DOHH2 (cell line): ENCODE measurements at regions not wholly inside any gene's neighbourhood (a gene's known extent, or its start where the extent isn't known, plus 50 kb on each side); places are given as distances from the start of the nearest gene placed in this dataset.

Source experiments
- EZH2phosphoT487 ChIP-seq: fragments of 200-600 bp; sonication (generic); IDR thresholded peaks from 2 replicates; pipeline ENCODE4 v1.6.1; 2017; ENCODE audit warnings: borderline replicate concordance, mild to moderate bottlenecking, antibody characterized with exemption, low read length, moderate library complexity, mixed read lengths
- TF ChIP-seq, protein P1 (sequence below): fragments of 200-600 bp; sonication (generic); IDR thresholded peaks from one replicate; pipeline ENCODE4 v1.5.1; 2014; ENCODE audit warnings: antibody characterized with exemption, mild to moderate bottlenecking, low read depth, low read length; ENCODE audit not compliant: poor library complexity, severe bottlenecking

DNA sequence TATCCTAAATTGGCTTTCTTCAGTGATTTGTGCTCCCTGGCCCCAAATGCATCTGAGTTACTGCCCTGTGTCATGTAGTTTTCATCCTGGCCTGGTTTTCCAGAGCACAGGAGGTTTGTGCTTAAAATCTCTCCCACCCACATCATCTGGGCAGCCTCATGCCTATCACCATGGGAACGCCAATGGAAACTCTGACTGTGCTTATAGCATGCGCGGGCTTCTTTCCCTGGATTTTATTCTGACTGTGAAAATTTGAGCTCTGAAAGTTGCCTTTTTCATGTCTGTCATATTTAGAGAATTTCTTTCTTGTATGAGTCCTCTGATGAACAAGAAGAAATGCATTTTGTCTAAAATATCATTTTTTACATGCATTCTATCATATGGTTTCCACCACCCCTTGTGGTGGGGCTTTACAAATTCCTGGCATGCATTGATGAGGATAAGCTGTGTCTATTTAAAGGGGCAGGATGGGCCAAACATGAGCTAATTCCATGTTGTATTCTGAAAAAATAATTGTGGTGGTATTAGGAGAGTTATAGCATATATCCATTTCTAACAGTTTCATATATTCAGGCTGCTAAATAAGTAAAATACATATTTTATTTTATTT, 55.1 kb downstream of the IRAG1 start:
- TF ChIP-seq, protein P1, sequence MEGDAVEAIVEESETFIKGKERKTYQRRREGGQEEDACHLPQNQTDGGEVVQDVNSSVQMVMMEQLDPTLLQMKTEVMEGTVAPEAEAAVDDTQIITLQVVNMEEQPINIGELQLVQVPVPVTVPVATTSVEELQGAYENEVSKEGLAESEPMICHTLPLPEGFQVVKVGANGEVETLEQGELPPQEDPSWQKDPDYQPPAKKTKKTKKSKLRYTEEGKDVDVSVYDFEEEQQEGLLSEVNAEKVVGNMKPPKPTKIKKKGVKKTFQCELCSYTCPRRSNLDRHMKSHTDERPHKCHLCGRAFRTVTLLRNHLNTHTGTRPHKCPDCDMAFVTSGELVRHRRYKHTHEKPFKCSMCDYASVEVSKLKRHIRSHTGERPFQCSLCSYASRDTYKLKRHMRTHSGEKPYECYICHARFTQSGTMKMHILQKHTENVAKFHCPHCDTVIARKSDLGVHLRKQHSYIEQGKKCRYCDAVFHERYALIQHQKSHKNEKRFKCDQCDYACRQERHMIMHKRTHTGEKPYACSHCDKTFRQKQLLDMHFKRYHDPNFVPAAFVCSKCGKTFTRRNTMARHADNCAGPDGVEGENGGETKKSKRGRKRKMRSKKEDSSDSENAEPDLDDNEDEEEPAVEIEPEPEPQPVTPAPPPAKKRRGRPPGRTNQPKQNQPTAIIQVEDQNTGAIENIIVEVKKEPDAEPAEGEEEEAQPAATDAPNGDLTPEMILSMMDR = no peak
- no peak for TF ChIP-seq EZH2phosphoT487
